ENCODE measurements at regions not wholly inside any gene's neighbourhood (a gene's known extent, or its start where the extent isn't known, plus 50 kb on each side); places are given as distances from the start of the nearest gene placed in this dataset.

GRCh38 chr6:92847988-92848387, 571.4 kb downstream of the EPHA7 start:
- TF ChIP-seq KDM5A (IDR thresholded peaks at IDR 0.05; ENCODE audit: low read length): no peak
- TF ChIP-seq EZH2 (IDR thresholded peaks at IDR 0.05; ENCODE audit: low read depth, low read length, severe bottlenecking): no peak
- TF ChIP-seq EP300 (IDR thresholded peaks at IDR 0.05; ENCODE audit: borderline replicate concordance in 1 of 2, low read depth in 2 of 2, low read length in 2 of 2): peak in 1 of 2 experiments; percentile 50; a peak in 1 of 3 replicates
- TF ChIP-seq CTCF (IDR thresholded peaks at IDR 0.05; ENCODE audit: control extremely low read depth in 1 of 3, insufficient read depth in 1 of 3, low read depth in 1 of 3, low read length in 3 of 3): no peak
- no peak for TF ChIP-seq CREB1 (IDR thresholded peaks at IDR 0.05)
- TF ChIP-seq RAD21 (IDR thresholded peaks at IDR 0.05 in 1 of 2, conservative IDR thresholded peaks at IDR 0.05 in 1 of 2; ENCODE audit: low read depth in 2 of 2, low read length in 2 of 2): no peak
- no peak for TF ChIP-seq SUZ12 (IDR thresholded peaks at IDR 0.05; ENCODE audit: low read length)
- no peak for TF ChIP-seq ZNF274 (IDR thresholded peaks at IDR 0.05; ENCODE audit: borderline replicate concordance, extremely low read depth, low read length)
- no peak for TF ChIP-seq HDAC2 (IDR thresholded peaks at IDR 0.05; ENCODE audit: borderline replicate concordance in 1 of 2, low read depth in 2 of 2, low read length in 2 of 2)
- no peak for TF ChIP-seq EGR1 (IDR thresholded peaks at IDR 0.05; ENCODE audit: borderline replicate concordance, low read depth, low read length)
- no peak for TF ChIP-seq POLR2A (IDR thresholded peaks at IDR 0.05; ENCODE audit: control extremely low read depth in 1 of 2, low read depth in 2 of 2, low read length in 2 of 2)
- no peak for TF ChIP-seq MAX (IDR thresholded peaks at IDR 0.05)

Data from H1 (cell line).